ENCODE measurements at regions not wholly inside any gene's neighbourhood (a gene's known extent, or its start where the extent isn't known, plus 50 kb on each side); places are given as distances from the start of the nearest gene placed in this dataset.

GRCh38 chr7:156172638-156173037, 360.4 kb upstream of the SHH start:
- Histone ChIP-seq H3K9me3 (ENCODE audit: low read length) (no peaks in the 10 kb centered on the region), H3K4me1 (ENCODE audit: insufficient read depth, low read length) (no peaks in the 10 kb centered on the region), H3K27me3 (ENCODE audit: insufficient read depth, low read length) (peaks cover 2% of the 10 kb centered on the region), H2AFZ (ENCODE audit: low read depth, low read length) (no peak overlapping the region), H3K4me3 (ENCODE audit: low read length) (no peak overlapping the region), H3K36me3 (ENCODE audit: insufficient read depth, low read length) (no peaks in the 10 kb centered on the region)

GRCh38 chr7:156169474-156170370, 357.5 kb upstream of the SHH start:
- H3K27me3 ChIP-seq (ENCODE audit: insufficient read depth, low read length), result no peaks in the 10 kb centered on the region
- H3K4me1 ChIP-seq (ENCODE audit: insufficient read depth, low read length), result no peaks in the 10 kb centered on the region
- H3K4me3 ChIP-seq (ENCODE audit: low read length), result no peak overlapping the region
- no peaks in the 10 kb centered on the region for H3K36me3 ChIP-seq (ENCODE audit: insufficient read depth, low read length)
- no peaks in the 10 kb centered on the region for H3K9me3 ChIP-seq (ENCODE audit: low read length)
- H2AFZ ChIP-seq (ENCODE audit: low read depth, low read length), result no peak overlapping the region

GRCh38 chr7:156168434-156168833, 356.2 kb upstream of the SHH start:
- Histone ChIP-seq H3K36me3 (ENCODE audit: insufficient read depth, low read length) (no peaks in the 10 kb centered on the region), H2AFZ (ENCODE audit: low read depth, low read length) (no peak overlapping the region), H3K9me3 (ENCODE audit: low read length) (no peaks in the 10 kb centered on the region), H3K27me3 (ENCODE audit: insufficient read depth, low read length) (no peaks in the 10 kb centered on the region), H3K4me3 (ENCODE audit: low read length) (no peak overlapping the region), H3K4me1 (ENCODE audit: insufficient read depth, low read length) (no peaks in the 10 kb centered on the region)

- Histone ChIP-seq H3K4me1 (ENCODE audit: insufficient read depth, low read length) (no peaks in the 10 kb centered on the region), H3K36me3 (ENCODE audit: insufficient read depth, low read length) (no peaks in the 10 kb centered on the region), H3K27me3 (ENCODE audit: insufficient read depth, low read length) (no peaks in the 10 kb centered on the region), H3K9me3 (ENCODE audit: low read length) (no peaks in the 10 kb centered on the region), H2AFZ (ENCODE audit: low read depth, low read length) (no peak overlapping the region), H3K4me3 (ENCODE audit: low read length) (no peak overlapping the region)
Observed at GRCh38 chr7:156167987-156168386, 355.7 kb upstream of the SHH start.

- H3K4me3 ChIP-seq (ENCODE audit: low read length), result no peak overlapping the region
- no peaks in the 10 kb centered on the region for H3K4me1 ChIP-seq (ENCODE audit: insufficient read depth, low read length)
- no peaks in the 10 kb centered on the region for H3K9me3 ChIP-seq (ENCODE audit: low read length)
- H2AFZ ChIP-seq (ENCODE audit: low read depth, low read length), result no peak overlapping the region
- H3K27me3 ChIP-seq (ENCODE audit: insufficient read depth, low read length), result no peaks in the 10 kb centered on the region
- H3K36me3 ChIP-seq (ENCODE audit: insufficient read depth, low read length), result no peaks in the 10 kb centered on the region
Observed at GRCh38 chr7:156167417-156167807, 355.1 kb upstream of the SHH start.

GRCh38 chr7:156166692-156167416, 354.6 kb upstream of the SHH start:
- H3K4me3 ChIP-seq (ENCODE audit: low read length), result no peak overlapping the region
- H3K27me3 ChIP-seq (ENCODE audit: insufficient read depth, low read length), result no peaks in the 10 kb centered on the region
- H3K4me1 ChIP-seq (ENCODE audit: insufficient read depth, low read length), result no peaks in the 10 kb centered on the region
- H3K9me3 ChIP-seq (ENCODE audit: low read length), result no peaks in the 10 kb centered on the region
- H3K36me3 ChIP-seq (ENCODE audit: insufficient read depth, low read length), result no peaks in the 10 kb centered on the region
- H2AFZ ChIP-seq (ENCODE audit: low read depth, low read length), result no peak overlapping the region

GRCh38 chr7:156163747-156164146, 351.5 kb upstream of the SHH start:
- Histone ChIP-seq H3K4me3 (ENCODE audit: low read length) (no peak overlapping the region), H2AFZ (ENCODE audit: low read depth, low read length) (no peak overlapping the region), H3K27me3 (ENCODE audit: insufficient read depth, low read length) (no peaks in the 10 kb centered on the region), H3K4me1 (ENCODE audit: insufficient read depth, low read length) (no peaks in the 10 kb centered on the region), H3K36me3 (ENCODE audit: insufficient read depth, low read length) (no peaks in the 10 kb centered on the region), H3K9me3 (ENCODE audit: low read length) (no peaks in the 10 kb centered on the region)

- Histone ChIP-seq H3K36me3 (ENCODE audit: insufficient read depth, low read length) (no peaks in the 10 kb centered on the region), H2AFZ (ENCODE audit: low read depth, low read length) (no peak overlapping the region), H3K4me3 (ENCODE audit: low read length) (no peak overlapping the region), H3K9me3 (ENCODE audit: low read length) (no peaks in the 10 kb centered on the region), H3K4me1 (ENCODE audit: insufficient read depth, low read length) (no peaks in the 10 kb centered on the region), H3K27me3 (ENCODE audit: insufficient read depth, low read length) (no peaks in the 10 kb centered on the region)
Observed at GRCh38 chr7:156162451-156162850, 350.2 kb upstream of the SHH start.

- no peak overlapping the region for H3K4me3 ChIP-seq (ENCODE audit: low read length)
- no peak overlapping the region for H2AFZ ChIP-seq (ENCODE audit: low read depth, low read length)
- H3K9me3 ChIP-seq (ENCODE audit: low read length), result no peaks in the 10 kb centered on the region
- H3K36me3 ChIP-seq (ENCODE audit: insufficient read depth, low read length), result no peaks in the 10 kb centered on the region
- no peaks in the 10 kb centered on the region for H3K4me1 ChIP-seq (ENCODE audit: insufficient read depth, low read length)
- no peaks in the 10 kb centered on the region for H3K27me3 ChIP-seq (ENCODE audit: insufficient read depth, low read length)
Observed at GRCh38 chr7:156160811-156161210, 348.5 kb upstream of the SHH start.

GRCh38 chr7:156158693-156159092, 346.4 kb upstream of the SHH start:
- H3K4me3 ChIP-seq (ENCODE audit: low read length), result no peak overlapping the region
- H2AFZ ChIP-seq (ENCODE audit: low read depth, low read length), result no peak overlapping the region
- H3K4me1 ChIP-seq (ENCODE audit: insufficient read depth, low read length), result no peaks in the 10 kb centered on the region
- H3K9me3 ChIP-seq (ENCODE audit: low read length), result no peaks in the 10 kb centered on the region
- no peaks in the 10 kb centered on the region for H3K27me3 ChIP-seq (ENCODE audit: insufficient read depth, low read length)
- H3K36me3 ChIP-seq (ENCODE audit: insufficient read depth, low read length), result no peaks in the 10 kb centered on the region

GRCh38 chr7:156158213-156158612, 345.9 kb upstream of the SHH start:
- Histone ChIP-seq H3K36me3 (ENCODE audit: insufficient read depth, low read length) (no peaks in the 10 kb centered on the region), H3K9me3 (ENCODE audit: low read length) (no peaks in the 10 kb centered on the region), H3K27me3 (ENCODE audit: insufficient read depth, low read length) (no peaks in the 10 kb centered on the region), H3K4me3 (ENCODE audit: low read length) (no peak overlapping the region), H3K4me1 (ENCODE audit: insufficient read depth, low read length) (no peaks in the 10 kb centered on the region), H2AFZ (ENCODE audit: low read depth, low read length) (no peak overlapping the region)

GRCh38 chr7:156157409-156158012, 345.2 kb upstream of the SHH start:
- no peaks in the 10 kb centered on the region for H3K4me1 ChIP-seq (ENCODE audit: insufficient read depth, low read length)
- H3K36me3 ChIP-seq (ENCODE audit: insufficient read depth, low read length), result no peaks in the 10 kb centered on the region
- H3K27me3 ChIP-seq (ENCODE audit: insufficient read depth, low read length), result no peaks in the 10 kb centered on the region
- no peak overlapping the region for H2AFZ ChIP-seq (ENCODE audit: low read depth, low read length)
- no peaks in the 10 kb centered on the region for H3K9me3 ChIP-seq (ENCODE audit: low read length)
- no peak overlapping the region for H3K4me3 ChIP-seq (ENCODE audit: low read length)

GRCh38 chr7:156156734-156157408, 344.6 kb upstream of the SHH start:
- H3K36me3 ChIP-seq (ENCODE audit: insufficient read depth, low read length), result no peaks in the 10 kb centered on the region
- no peaks in the 10 kb centered on the region for H3K9me3 ChIP-seq (ENCODE audit: low read length)
- no peaks in the 10 kb centered on the region for H3K4me1 ChIP-seq (ENCODE audit: insufficient read depth, low read length)
- H3K4me3 ChIP-seq (ENCODE audit: low read length), result no peak overlapping the region
- no peaks in the 10 kb centered on the region for H3K27me3 ChIP-seq (ENCODE audit: insufficient read depth, low read length)
- no peak overlapping the region for H2AFZ ChIP-seq (ENCODE audit: low read depth, low read length)
